ENCODE measurements at regions not wholly inside any gene's neighbourhood (a gene's known extent, or its start where the extent isn't known, plus 50 kb on each side); places are given as distances from the start of the nearest gene placed in this dataset.

GRCh38 chr11:28383456-28383855, 275.3 kb downstream of the METTL15 start:
- TF ChIP-seq, protein P1, sequence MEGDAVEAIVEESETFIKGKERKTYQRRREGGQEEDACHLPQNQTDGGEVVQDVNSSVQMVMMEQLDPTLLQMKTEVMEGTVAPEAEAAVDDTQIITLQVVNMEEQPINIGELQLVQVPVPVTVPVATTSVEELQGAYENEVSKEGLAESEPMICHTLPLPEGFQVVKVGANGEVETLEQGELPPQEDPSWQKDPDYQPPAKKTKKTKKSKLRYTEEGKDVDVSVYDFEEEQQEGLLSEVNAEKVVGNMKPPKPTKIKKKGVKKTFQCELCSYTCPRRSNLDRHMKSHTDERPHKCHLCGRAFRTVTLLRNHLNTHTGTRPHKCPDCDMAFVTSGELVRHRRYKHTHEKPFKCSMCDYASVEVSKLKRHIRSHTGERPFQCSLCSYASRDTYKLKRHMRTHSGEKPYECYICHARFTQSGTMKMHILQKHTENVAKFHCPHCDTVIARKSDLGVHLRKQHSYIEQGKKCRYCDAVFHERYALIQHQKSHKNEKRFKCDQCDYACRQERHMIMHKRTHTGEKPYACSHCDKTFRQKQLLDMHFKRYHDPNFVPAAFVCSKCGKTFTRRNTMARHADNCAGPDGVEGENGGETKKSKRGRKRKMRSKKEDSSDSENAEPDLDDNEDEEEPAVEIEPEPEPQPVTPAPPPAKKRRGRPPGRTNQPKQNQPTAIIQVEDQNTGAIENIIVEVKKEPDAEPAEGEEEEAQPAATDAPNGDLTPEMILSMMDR (IDR thresholded peaks at IDR 0.05; ENCODE audit: low read depth, low read length, poor library complexity, severe bottlenecking), result no peak
- TF ChIP-seq EZH2phosphoT487 (IDR thresholded peaks at IDR 0.05; ENCODE audit: borderline replicate concordance, low read length), result no peak

All from DOHH2 (cell line).